Ammon's horn (tissue), 1 donor: ENCODE measurements at regions not wholly inside any gene's neighbourhood (a gene's known extent, or its start where the extent isn't known, plus 50 kb on each side); places are given as distances from the start of the nearest gene placed in this dataset.
"Not testable (repeated sequence)": the region's sequence is repeated elsewhere in the genome, so short reads cannot be mapped to it uniquely, and the experiment has no call there.

Experiments
- DNase-seq: peaks from one replicate; pipeline ENCODE4 v3.0.0-alpha.2; 2016; ENCODE audit warnings: low spot score

DNA sequence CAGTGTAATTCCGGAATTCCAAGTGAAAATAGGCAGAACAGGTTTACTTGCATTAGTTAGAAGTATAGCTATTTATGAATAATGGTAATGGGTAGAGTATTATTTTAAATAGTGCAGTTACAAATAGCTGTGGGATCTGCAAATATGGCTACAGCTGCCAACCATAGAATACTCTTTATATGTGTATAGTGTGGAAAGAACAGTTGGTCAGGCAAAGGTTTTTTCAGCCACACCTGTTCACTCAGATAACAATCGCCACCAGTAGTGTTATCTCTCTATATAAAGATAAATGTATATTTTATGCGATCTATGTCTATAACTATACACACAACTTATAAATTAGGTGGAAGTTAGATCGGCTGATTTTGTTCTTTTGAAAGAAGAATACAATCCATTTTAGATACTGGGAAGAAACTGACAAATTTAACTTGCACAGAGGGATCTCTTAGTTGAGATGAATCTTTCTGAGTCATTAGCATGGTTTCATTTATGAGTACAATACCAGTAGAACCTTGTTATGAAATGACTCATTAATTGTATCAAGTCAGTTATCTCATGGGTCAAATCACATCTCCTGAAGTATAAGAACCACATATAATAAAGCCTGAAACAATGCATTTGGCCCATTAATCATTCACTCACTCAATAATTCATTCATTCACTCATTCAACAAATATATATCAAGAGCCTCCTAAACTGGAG is 100.9 kb upstream of the NR3C2 start:
- DNase-seq: no peak

GRCh38 chr4:148540622-148541326 is 98.6 kb upstream of the NR3C2 start:
- no peak for DNase-seq

DNA sequence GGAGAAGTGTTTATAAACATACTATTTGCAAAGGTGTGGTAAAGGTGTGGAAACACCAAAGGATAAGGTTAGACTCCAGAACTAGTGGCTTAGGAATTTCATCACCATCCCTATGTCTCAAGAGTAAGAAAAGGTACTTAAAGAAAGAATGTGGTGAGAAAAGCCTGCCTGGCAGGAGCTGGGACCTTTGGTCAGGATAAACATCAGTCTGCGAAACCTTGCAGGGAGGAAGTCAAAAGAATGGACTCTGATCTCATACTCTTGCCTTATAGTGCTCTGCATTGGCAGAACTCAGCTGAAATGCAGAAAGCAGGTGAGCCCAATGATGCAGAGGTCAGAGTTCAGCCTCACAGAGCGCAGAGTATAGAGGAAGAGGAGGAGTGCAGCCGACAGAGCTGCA is 97.2 kb upstream of the NR3C2 start:
- no peak for DNase-seq

DNA sequence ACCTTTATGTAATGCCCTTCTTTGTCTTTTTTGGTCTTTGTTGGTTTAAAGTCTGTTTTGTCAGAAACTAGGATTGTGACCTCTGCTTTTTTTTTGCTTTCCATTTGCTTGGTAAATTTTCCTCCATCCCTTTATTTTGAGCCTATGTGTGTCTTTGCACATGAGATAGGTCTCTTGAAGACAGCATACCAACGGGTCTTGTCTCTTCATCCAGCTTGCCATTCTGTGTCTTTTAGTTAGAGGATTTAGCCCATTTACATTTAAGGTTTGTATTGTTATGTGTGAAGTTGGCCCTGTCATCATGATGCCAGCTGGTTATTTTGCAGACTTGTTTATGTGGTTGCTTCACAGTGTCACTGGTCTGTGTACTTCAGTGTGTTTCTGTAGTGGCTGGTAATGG is 91.6 kb upstream of the NR3C2 start:
- DNase-seq: not testable (repeated sequence)

- no peak for DNase-seq
These were observed 87.9 kb upstream of the NR3C2 start for GRCh38 chr4:148530114-148530513.

GRCh38 chr4:148527571-148527970 is 85.4 kb upstream of the NR3C2 start:
- no peak for DNase-seq

DNA sequence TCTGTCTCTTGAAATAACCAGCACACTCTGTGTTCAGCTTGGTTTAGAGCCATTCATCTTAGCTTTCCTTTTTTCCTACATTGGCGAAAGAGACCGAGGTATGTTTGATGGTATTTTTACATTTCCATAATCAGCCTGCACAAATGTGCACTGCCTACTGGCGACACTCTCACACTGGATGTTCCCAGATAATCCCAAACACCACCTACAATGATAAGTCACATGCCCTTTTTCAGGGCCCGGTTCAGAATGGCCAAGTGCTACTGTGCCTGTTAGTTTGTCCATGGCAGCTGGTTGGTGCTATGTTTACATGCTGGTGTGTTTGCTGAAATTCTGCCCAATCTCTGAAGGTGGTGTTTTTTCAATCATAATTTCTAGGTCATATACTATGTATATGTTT is 80.8 kb upstream of the NR3C2 start:
- no peak for DNase-seq

- DNase-seq: no peak
These were observed 73.0 kb upstream of the NR3C2 start for GRCh38 chr4:148515248-148515647.

DNA sequence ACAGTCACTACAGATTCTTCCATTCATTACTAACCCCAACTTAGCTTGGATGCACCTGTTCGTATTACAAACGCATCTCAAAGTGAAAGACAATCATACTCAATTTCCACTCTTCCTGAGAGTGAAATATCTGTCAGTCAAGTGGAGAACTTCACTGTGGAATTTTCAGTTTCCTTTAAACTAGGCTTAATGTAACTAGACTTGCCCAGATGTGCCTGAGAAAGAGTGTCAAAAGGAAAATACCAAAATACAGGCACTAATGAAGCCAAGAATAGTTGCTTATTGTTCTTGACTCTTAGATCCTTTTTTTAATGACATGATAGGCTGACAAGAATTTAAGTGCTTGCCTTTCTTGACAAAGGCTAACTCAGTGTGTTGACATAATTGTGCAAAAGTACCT is 72.4 kb upstream of the NR3C2 start:
- DNase-seq: no peak

- no peak for DNase-seq
These were observed 71.8 kb upstream of the NR3C2 start for GRCh38 chr4:148514041-148514440.

DNA sequence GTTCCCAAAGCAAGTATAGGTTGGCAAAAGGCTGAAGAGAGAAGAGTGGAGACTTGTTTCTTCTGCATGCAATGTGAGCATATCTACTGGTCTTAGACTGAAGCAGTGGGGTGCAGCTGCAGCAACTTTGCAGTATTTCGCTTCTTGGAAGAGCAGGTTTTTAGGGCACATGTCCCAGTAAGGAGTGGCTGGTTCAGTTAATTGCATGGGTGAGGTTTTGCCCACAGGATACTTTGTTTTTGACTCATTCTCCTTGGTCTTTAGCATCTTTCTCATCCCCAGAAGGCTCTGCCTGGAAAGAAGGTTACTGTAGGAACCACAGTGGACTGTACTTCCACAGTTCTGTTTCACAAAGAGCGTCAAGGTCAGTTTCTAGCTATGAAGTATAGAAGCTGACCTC is 68.0 kb upstream of the NR3C2 start:
- no peak for DNase-seq

DNA sequence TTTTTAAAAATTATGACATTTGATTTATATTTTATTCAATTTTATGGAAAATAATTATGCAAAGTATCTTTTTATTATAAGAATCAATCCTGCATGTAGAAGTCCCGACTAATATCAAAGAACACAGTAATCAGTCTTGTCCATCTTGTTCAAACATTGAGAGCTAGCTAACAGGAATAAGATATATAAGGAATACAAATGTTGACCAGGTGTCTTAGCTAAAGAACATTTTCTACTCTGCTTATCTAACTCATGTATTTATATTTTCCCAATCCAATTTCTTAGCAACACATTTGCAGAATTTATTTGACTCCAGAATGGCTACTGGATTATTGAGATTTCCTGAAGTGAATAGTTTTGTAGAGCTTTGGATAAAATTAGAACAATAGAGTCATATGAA is 61.5 kb upstream of the NR3C2 start:
- DNase-seq: no peak

DNA sequence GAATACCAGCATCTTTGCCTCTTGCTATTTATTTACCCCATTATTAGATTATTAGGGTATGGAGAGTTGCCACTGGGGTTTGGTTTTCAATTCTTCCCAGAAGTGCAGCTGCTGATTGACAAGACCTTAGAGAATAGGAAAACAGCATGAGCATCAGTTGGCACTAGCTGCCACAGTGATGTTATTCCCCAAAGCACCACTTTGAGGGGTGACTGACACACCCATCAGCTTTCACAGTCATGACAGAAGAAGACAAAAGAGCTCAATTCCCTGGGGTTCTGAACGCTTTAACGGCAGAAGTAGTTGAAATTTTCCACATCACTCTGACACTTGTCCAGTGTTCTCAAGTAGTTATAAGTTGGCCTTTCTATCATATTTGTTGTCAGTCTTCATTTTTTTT is 55.0 kb upstream of the NR3C2 start:
- no peak for DNase-seq

- no peak for DNase-seq
These were observed 53.2 kb upstream of the NR3C2 start for GRCh38 chr4:148495463-148495862.
